Midbrain (tissue), 1 donor: ENCODE measurements at regions not wholly inside any gene's neighbourhood (a gene's known extent, or its start where the extent isn't known, plus 50 kb on each side); places are given as distances from the start of the nearest gene placed in this dataset.

ENCODE experiments used
- DNase-seq: peaks from one replicate; lab custom pipeline; 2025; lab: John Stamatoyannopoulos, UW

GRCh38 chr10:58013406-58013805 is 254.3 kb downstream of the IPMK start:
- no peak for DNase-seq

GRCh38 chr10:58010073-58010702 is 257.5 kb downstream of the IPMK start:
- no peak for DNase-seq

- DNase-seq: no peak
Measured at GRCh38 chr10:58003945-58004344, 263.7 kb downstream of the IPMK start.

- DNase-seq: no peak
Measured at GRCh38 chr10:58001159-58001558, 266.5 kb downstream of the IPMK start.

- DNase-seq: no peak
Measured at GRCh38 chr10:57996536-57996935, 271.2 kb downstream of the IPMK start.

- no peak for DNase-seq
Measured at GRCh38 chr10:57993302-57993701, 274.4 kb downstream of the IPMK start.

GRCh38 chr10:57992321-57993077 is 275.2 kb downstream of the IPMK start:
- DNase-seq: no peak

- no peak for DNase-seq
Measured at GRCh38 chr10:57988964-57989363, 278.7 kb downstream of the IPMK start.

- no peak for DNase-seq
Measured at GRCh38 chr10:57987055-57987721, 280.5 kb downstream of the IPMK start.

- no peak for DNase-seq
Measured at GRCh38 chr10:57986422-57986821, 281.3 kb downstream of the IPMK start.

- no peak for DNase-seq
Measured at GRCh38 chr10:57983281-57983791, 284.4 kb downstream of the IPMK start.

GRCh38 chr10:57982091-57982490 is 285.6 kb downstream of the IPMK start:
- no peak for DNase-seq

- no peak for DNase-seq
Measured at GRCh38 chr10:57979956-57980355, 287.7 kb downstream of the IPMK start.

GRCh38 chr10:57979491-57979890 is 288.2 kb downstream of the IPMK start:
- DNase-seq: no peak

GRCh38 chr10:57977262-57977661 is 290.4 kb downstream of the IPMK start:
- no peak for DNase-seq

- no peak for DNase-seq
Measured at GRCh38 chr10:57973451-57973850, 294.2 kb downstream of the IPMK start.

GRCh38 chr10:57972783-57973182 is 294.9 kb downstream of the IPMK start:
- no peak for DNase-seq

GRCh38 chr10:57968328-57969016 is 299.2 kb downstream of the IPMK start:
- DNase-seq: no peak

- peak; percentile 88 for DNase-seq
Measured at GRCh38 chr10:57964351-57964750, 303.3 kb downstream of the IPMK start.

- no peak for DNase-seq
Measured at GRCh38 chr10:57963546-57963945, 304.1 kb downstream of the IPMK start.

GRCh38 chr10:57962839-57963238 is 304.9 kb downstream of the IPMK start:
- no peak for DNase-seq

GRCh38 chr10:57961487-57961886 is 306.2 kb downstream of the IPMK start:
- no peak for DNase-seq
